Mucosa of descending colon (tissue), 3 donors: ENCODE measurements at regions not wholly inside any gene's neighbourhood (a gene's known extent, or its start where the extent isn't known, plus 50 kb on each side); places are given as distances from the start of the nearest gene placed in this dataset.

Source experiments
- ATAC-seq: fragments of 200-7000 bp; cut with Tn5 transposase; one replicate; pipeline ENCODE4 v1.9.1; 2020; ENCODE audit warnings: mild to moderate bottlenecking, moderate library complexity
- DNase-seq, 3 donors: peaks; one replicate each; pipeline ENCODE4 v3.0.0-alpha.2; 2020
- H3K36me3 ChIP-seq: fragments of 200-600 bp; one replicate; pipeline ENCODE4 v1.8.0; 2021; ENCODE audit warnings: low read depth, mild to moderate bottlenecking
- H3K4me1 ChIP-seq: fragments of 200-600 bp; one replicate; pipeline ENCODE4 v1.8.0; 2021; ENCODE audit warnings: low read depth, mild to moderate bottlenecking
- H3K4me3 ChIP-seq: fragments of 200-600 bp; one replicate; pipeline ENCODE4 v1.8.0; 2021; ENCODE audit warnings: mild to moderate bottlenecking
- H3K9me3 ChIP-seq: fragments of 200-600 bp; one replicate; pipeline ENCODE4 v1.8.0; 2021; ENCODE audit warnings: mild to moderate bottlenecking
- intact Hi-C, 2 donors: fragments of 100-400 bp; cut with DNase I in 1 of 2; cut with micrococcal nuclease in 1 of 2; formaldehyde crosslinking; loops; one replicate each; pipeline versions ENCODE4 v1.11.0 to v1.11.1; 2022; cut with DNase I, micrococcal nuclease
- TF ChIP-seq, protein P1 (sequence below): fragments of 200-600 bp; IDR thresholded peaks from one replicate; pipeline ENCODE4 v1.8.0; 2022; ENCODE audit warnings: antibody characterized with exemption, mild to moderate bottlenecking
- donor health status: DM: no; HTN: no; CAD: no; lungs with moderate emphysema.
- donor health status: DM: no; HTN: no; CAD: no.
- donor health status: DM: no; HTN: yes; CAD: no.

DNA sequence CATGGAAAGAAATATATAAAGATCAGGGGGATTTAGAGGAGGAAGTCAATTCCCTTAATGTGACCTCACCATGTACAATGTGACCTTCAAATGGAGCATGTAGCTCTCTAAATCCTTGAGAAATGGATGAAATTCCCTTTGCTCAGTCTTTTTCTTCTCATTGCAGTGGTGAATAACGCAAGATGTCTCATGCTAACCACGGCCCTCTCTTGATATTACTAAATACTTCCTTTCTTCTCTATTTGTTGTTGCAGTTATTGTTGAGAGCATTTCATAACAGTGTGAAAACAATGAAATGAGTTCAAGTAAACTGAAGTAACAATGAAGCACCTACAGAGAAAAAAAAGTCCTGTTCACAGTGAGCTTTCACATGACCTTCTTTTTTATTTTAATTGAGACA lies 55.6 kb downstream of the ZNF281 start:
- TF ChIP-seq, protein P1, sequence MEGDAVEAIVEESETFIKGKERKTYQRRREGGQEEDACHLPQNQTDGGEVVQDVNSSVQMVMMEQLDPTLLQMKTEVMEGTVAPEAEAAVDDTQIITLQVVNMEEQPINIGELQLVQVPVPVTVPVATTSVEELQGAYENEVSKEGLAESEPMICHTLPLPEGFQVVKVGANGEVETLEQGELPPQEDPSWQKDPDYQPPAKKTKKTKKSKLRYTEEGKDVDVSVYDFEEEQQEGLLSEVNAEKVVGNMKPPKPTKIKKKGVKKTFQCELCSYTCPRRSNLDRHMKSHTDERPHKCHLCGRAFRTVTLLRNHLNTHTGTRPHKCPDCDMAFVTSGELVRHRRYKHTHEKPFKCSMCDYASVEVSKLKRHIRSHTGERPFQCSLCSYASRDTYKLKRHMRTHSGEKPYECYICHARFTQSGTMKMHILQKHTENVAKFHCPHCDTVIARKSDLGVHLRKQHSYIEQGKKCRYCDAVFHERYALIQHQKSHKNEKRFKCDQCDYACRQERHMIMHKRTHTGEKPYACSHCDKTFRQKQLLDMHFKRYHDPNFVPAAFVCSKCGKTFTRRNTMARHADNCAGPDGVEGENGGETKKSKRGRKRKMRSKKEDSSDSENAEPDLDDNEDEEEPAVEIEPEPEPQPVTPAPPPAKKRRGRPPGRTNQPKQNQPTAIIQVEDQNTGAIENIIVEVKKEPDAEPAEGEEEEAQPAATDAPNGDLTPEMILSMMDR: no peak
- ATAC-seq (no peak), DNase-seq (no peak)
- Histone ChIP-seq H3K4me1 (peaks cover 7% of the 10 kb centered on the region), H3K9me3 (no peaks in the 10 kb centered on the region), H3K36me3 (no peaks in the 10 kb centered on the region), H3K4me3 (no peak overlapping the region)
- intact Hi-C loops: no loop called here

DNA sequence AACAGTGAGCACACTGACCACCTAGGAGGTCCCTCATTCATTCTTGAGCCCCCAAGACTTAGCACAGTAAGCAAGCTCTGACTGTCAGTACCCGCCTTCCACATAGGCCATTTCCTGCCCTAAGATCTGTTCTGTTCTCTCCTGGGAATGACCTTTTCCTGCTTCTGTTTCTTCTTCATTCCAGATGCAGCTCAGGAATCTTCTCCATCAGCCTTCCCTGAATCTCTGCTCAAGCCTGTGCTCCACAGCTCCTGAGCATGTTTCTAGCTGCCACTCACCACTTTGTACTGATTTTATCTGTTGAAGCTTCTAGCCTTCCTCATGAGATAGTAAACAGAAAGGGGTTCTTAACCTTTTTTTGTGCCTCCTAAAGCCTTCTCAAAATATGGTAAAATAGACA lies 56.6 kb downstream of the ZNF281 start:
- Histone ChIP-seq H3K4me3 (no peak overlapping the region), H3K36me3 (no peaks in the 10 kb centered on the region), H3K4me1 (peaks cover 7% of the 10 kb centered on the region), H3K9me3 (no peaks in the 10 kb centered on the region)
- intact Hi-C loops: no loop called here
- ATAC-seq (no peak), DNase-seq (no peak)
- TF ChIP-seq, protein P1: no peak

DNA sequence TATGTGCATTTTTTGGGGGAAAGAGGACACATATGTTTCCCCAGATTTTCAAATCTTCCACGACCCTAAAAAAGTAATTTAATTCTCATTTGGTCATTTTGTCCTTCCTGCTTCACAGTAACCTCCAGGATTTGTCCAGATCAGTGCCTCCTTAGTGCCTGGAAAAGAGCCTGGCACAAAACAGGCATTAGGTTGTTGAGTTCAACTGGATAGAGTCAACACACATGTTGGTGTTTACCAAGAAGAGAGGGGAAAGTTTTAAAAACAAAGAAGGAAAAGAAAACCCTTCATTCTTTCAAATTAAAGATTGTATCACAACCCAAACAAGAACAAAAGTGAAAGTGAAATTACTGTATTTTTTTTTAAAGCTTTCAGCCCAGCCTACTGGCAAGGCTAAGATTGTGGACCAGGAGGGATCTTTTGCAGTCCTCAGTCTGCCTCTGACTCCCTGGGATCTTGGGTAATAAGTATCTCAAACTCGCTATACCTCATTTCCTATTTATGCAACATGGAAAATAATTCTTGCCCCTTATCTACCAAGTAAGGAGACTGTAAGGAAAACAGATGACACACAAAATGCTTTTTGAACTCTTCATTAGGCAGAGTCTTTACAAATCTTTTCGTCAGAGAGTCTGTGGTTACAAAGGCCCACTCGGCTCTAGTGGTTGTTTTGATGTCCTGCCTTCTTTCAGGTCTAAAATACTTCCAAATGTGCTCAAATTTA lies 57.8 kb downstream of the ZNF281 start:
- H3K4me3 ChIP-seq: no peak overlapping the region
- ATAC-seq: peak; percentile 64
- intact Hi-C loops: no loop called here
- peaks cover 7% of the 10 kb centered on the region for H3K4me1 ChIP-seq
- no peaks in the 10 kb centered on the region for H3K9me3 ChIP-seq
- TF ChIP-seq, protein P1: no peak
- no peaks in the 10 kb centered on the region for H3K36me3 ChIP-seq
- no peak for DNase-seq

DNA sequence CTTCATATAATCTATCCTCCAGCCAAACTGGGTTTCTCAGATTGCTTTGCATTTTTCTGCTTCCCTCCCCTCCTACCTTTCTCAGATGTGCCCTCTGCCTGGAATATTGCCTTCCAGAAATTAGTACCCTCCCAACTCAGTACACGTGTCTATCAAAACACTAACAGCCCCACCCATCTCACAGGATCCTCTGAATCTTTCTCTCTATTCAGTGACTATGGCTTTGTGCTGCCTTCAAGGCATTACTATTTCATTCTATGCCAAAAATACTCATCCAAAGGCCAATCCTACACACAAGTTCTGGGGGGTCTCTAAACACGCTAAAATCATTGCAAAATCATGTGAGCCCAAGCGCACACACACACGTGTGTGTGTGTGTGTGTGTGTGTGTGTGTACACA lies 58.4 kb downstream of the ZNF281 start:
- intact Hi-C loops: no loop called here

DNA sequence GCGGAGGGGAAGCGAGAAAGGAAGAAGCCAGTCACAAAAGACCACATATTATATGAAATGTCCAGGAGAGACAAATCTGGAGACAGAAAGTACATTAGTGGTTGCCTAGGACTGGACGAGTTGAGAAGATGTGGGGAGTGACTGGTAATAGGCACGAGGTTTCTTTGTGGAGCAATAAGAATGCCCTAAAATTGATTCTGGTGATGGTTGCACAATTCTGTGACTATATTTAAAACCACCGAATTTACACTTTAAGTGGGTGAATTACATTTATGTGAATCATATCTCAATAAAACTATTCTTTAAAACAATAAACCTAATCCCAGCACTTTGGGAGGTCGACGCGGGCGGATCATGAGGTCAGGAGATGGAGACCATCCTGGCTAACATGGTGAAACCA lies 63.1 kb downstream of the ZNF281 start:
- Histone ChIP-seq H3K9me3 (no peaks in the 10 kb centered on the region), H3K36me3 (no peaks in the 10 kb centered on the region), H3K4me1 (peaks cover under 1% of the 10 kb centered on the region), H3K4me3 (no peak overlapping the region)
- TF ChIP-seq, protein P1: no peak
- intact Hi-C loops: no loop called here
- ATAC-seq: no peak
- DNase-seq: no peak

More for the DNA sequence above, 58.4 kb downstream of the ZNF281 start:
- ATAC-seq (no peak), DNase-seq (no peak)
- H3K36me3 ChIP-seq: no peaks in the 10 kb centered on the region
- no peak overlapping the region for H3K4me3 ChIP-seq
- TF ChIP-seq, protein P1: no peak
- H3K4me1 ChIP-seq: peaks cover 7% of the 10 kb centered on the region
- H3K9me3 ChIP-seq: no peaks in the 10 kb centered on the region

DNA sequence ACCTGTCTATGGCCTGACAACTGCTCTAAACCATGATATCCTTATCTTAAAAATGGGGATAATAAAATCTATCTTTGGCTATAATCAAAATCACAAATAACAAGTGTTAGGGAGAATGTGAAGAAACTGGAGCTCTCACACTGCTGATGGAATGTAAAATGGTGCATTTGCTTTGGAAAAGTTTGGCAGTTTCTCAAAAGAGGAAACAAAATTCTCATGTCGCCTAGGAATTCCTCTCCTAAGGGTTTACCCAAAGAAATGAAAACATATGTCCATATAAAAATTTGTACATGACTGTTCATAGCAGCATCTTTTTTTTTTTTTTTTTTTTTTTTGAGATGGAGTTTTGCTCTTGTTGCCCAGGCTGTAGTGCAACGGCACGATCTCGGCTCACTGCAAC lies 64.3 kb downstream of the ZNF281 start:
- Histone ChIP-seq H3K36me3 (no peaks in the 10 kb centered on the region), H3K4me3 (no peak overlapping the region), H3K9me3 (no peaks in the 10 kb centered on the region), H3K4me1 (no peaks in the 10 kb centered on the region)
- no peak for DNase-seq
- intact Hi-C loops: no loop called here
- TF ChIP-seq, protein P1: no peak
- no peak for ATAC-seq
